ENCODE measurements at regions not wholly inside any gene's neighbourhood (a gene's known extent, or its start where the extent isn't known, plus 50 kb on each side); places are given as distances from the start of the nearest gene placed in this dataset.

DNA sequence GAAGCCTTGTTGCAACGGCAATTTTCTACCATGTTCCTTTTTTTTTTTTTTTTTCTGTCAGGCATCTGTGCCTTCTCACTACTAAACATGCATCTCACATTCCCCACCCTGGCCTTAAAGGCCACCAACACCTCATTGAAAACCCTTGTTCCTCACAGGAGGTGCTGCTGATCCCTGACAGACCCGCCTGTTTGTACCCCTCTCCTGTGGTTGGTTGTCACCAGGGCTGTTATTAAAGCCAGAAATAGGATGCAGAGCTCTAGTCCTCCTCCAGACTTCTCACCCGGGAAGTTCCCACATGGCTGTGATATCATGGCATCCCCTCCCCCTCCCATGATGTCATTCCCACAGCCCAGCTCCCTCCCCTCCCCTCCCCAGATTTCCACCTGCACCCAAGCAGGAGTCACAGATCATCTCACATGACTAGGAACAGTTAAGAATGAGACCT is 302.8 kb upstream of the NCAM1 start:
- Mint-ChIP-seq H3K27me3 (ENCODE audit: low read depth in 3 of 3) (peaks cover 4 to 16% (median 11%) of the 10 kb centered on the region in 3 donors), H3K4me3 (no peak overlapping the region), H3K36me3 (no peaks in the 10 kb centered on the region), H3K27ac (no peak overlapping the region), H3K9me3 (peaks cover 0 to 1% (median 0%) of the 10 kb centered on the region in 7 donors), H3K4me1 (no peaks in the 10 kb centered on the region)
- Histone ChIP-seq H3K9ac (ENCODE audit: insufficient read depth, low read length, poor library complexity, severe bottlenecking) (no peak overlapping the region), H3K27me3 (ENCODE audit: control insufficient read depth in 2 of 2, insufficient read depth in 2 of 2, low read length in 2 of 2) (no peaks in the 10 kb centered on the region), H3K4me2 (replicated peaks; ENCODE audit: extremely low read depth, low read length, poor library complexity, severe bottlenecking) (no peak overlapping the region), H3K4me3 (replicated peaks in 1 of 3; ENCODE audit: low read depth in 2 of 3, low read length in 3 of 3) (no peak overlapping the region), H3K79me2 (ENCODE audit: insufficient read depth, low read length) (no peaks in the 10 kb centered on the region), H2AFZ (ENCODE audit: insufficient read depth, low read depth, low read length, poor library complexity, severe bottlenecking) (no peak overlapping the region), H3K36me3 (replicated peaks in 1 of 2; ENCODE audit: control insufficient read depth in 1 of 2, insufficient read depth in 2 of 2, low read length in 2 of 2) (no peaks in the 10 kb centered on the region), H3K4me1 (ENCODE audit: control insufficient read depth in 1 of 2, insufficient read depth in 2 of 2, low read length in 2 of 2) (no peaks in the 10 kb centered on the region), H3K9me3 (replicated peaks in 1 of 2; ENCODE audit: control insufficient read depth in 1 of 2, insufficient read depth in 1 of 2, low read length in 2 of 2) (no peaks in the 10 kb centered on the region), H4K20me1 (ENCODE audit: insufficient read depth, low read length) (no peaks in the 10 kb centered on the region), H3K27ac (ENCODE audit: low read depth in 1 of 2, low read length in 2 of 2) (no peak overlapping the region)
- DNase-seq: peak in 1 of 3 donors; percentile 19
- intact Hi-C loops (cut with micrococcal nuclease): no loop called here
- WGBS (ENCODE audit: insufficient coverage): 50% methylated on average over 2 of the region's 3 CpGs
- TF ChIP-seq CTCF (IDR thresholded peaks at IDR 0.05): no peak

DNA sequence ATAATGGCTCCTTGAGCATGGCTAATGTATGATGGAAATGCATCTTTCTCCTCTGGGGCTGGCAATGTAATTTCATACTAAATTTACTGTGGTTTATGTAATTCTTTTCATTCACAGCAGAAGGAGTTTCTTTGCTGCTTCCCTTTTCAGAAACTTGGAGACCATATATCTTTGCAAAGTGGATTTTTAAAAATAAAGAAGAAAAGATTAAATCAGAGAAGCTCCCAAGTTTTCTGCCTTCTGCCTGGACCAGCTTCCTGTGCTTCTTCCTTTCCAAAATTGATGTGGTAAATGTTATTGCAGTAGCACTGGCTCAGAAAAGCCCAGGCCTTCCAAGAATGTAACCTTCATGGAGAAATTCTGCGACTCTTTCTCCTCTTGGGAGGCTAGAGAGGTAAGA is 300.1 kb upstream of the NCAM1 start:
- H3K4me2 ChIP-seq (replicated peaks; ENCODE audit: extremely low read depth, low read length, poor library complexity, severe bottlenecking): no peak overlapping the region
- peaks cover 0 to 6% (median 1%) of the 10 kb centered on the region in 7 donors for H3K9me3 Mint-ChIP-seq
- 100% methylated on average over 1 of the region's 1 CpG for WGBS (ENCODE audit: insufficient coverage)
- no peak overlapping the region for H2AFZ ChIP-seq (ENCODE audit: insufficient read depth, low read depth, low read length, poor library complexity, severe bottlenecking)
- no peaks in the 10 kb centered on the region for H3K4me1 Mint-ChIP-seq
- H3K9me3 ChIP-seq (replicated peaks in 1 of 2; ENCODE audit: control insufficient read depth in 1 of 2, insufficient read depth in 1 of 2, low read length in 2 of 2): no peaks in the 10 kb centered on the region
- no peak overlapping the region for H3K27ac ChIP-seq (ENCODE audit: low read depth in 1 of 2, low read length in 2 of 2)
- H3K36me3 ChIP-seq (replicated peaks in 1 of 2; ENCODE audit: control insufficient read depth in 1 of 2, insufficient read depth in 2 of 2, low read length in 2 of 2): no peaks in the 10 kb centered on the region
- intact Hi-C loops (cut with micrococcal nuclease): no loop called here
- no peaks in the 10 kb centered on the region for H4K20me1 ChIP-seq (ENCODE audit: insufficient read depth, low read length)
- no peaks in the 10 kb centered on the region for H3K79me2 ChIP-seq (ENCODE audit: insufficient read depth, low read length)
- H3K27ac Mint-ChIP-seq: no peak overlapping the region
- H3K4me3 Mint-ChIP-seq: no peak overlapping the region
- no peaks in the 10 kb centered on the region for H3K4me1 ChIP-seq (ENCODE audit: control insufficient read depth in 1 of 2, insufficient read depth in 2 of 2, low read length in 2 of 2)
- no peak overlapping the region for H3K9ac ChIP-seq (ENCODE audit: insufficient read depth, low read length, poor library complexity, severe bottlenecking)
- peaks cover 7 to 12% (median 10%) of the 10 kb centered on the region in 3 donors for H3K27me3 Mint-ChIP-seq (ENCODE audit: low read depth in 3 of 3)
- H3K36me3 Mint-ChIP-seq: no peaks in the 10 kb centered on the region
- no peaks in the 10 kb centered on the region for H3K27me3 ChIP-seq (ENCODE audit: control insufficient read depth in 2 of 2, insufficient read depth in 2 of 2, low read length in 2 of 2)
- no peak overlapping the region for H3K4me3 ChIP-seq (replicated peaks in 1 of 3; ENCODE audit: low read depth in 2 of 3, low read length in 3 of 3)
- TF ChIP-seq CTCF (IDR thresholded peaks at IDR 0.05): no peak
- no peak for DNase-seq
